ENCODE measurements at regions not wholly inside any gene's neighbourhood (a gene's known extent, or its start where the extent isn't known, plus 50 kb on each side); places are given as distances from the start of the nearest gene placed in this dataset.

DNA sequence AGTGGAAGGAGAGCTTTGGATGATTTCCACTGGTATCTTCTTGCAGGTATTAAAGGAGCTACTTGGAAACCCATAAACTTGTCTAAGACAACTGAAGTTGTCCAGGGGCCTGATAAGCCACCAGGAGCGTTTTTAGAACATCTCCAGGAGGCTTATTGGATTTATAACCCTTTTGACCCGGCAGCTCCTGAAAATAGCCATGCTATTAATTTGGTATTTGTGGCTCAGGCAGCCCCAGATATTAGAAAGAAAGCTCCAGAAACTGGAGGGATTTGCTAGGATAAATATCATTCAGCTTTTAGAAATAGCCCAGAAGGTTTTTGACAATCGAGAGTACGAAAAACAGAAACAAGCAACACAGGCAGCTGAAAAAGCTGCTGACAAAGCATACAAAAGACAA, 461.0 kb upstream of the HTR1E start:
- no peak overlapping the region for H3K27ac ChIP-seq (ENCODE audit: low read depth, low read length)
- peaks cover 10% of the 10 kb centered on the region for H3K4me1 ChIP-seq (ENCODE audit: control insufficient read depth, insufficient read depth, low read length)
- peaks cover 29% of the 10 kb centered on the region for H3K4me1 Mint-ChIP-seq
- H3K36me3 ChIP-seq (ENCODE audit: control insufficient read depth, insufficient read depth, low read length) = peaks cover 8% of the 10 kb centered on the region
- H3K27me3 ChIP-seq (ENCODE audit: control insufficient read depth, insufficient read depth, low read length, poor library complexity, severe bottlenecking) = no peaks in the 10 kb centered on the region
- no peak for DNase-seq
- H3K27me3 Mint-ChIP-seq (ENCODE audit: insufficient read depth) = no peaks in the 10 kb centered on the region
- H3K4me3 Mint-ChIP-seq = no peak overlapping the region
- TF ChIP-seq, protein P1, sequence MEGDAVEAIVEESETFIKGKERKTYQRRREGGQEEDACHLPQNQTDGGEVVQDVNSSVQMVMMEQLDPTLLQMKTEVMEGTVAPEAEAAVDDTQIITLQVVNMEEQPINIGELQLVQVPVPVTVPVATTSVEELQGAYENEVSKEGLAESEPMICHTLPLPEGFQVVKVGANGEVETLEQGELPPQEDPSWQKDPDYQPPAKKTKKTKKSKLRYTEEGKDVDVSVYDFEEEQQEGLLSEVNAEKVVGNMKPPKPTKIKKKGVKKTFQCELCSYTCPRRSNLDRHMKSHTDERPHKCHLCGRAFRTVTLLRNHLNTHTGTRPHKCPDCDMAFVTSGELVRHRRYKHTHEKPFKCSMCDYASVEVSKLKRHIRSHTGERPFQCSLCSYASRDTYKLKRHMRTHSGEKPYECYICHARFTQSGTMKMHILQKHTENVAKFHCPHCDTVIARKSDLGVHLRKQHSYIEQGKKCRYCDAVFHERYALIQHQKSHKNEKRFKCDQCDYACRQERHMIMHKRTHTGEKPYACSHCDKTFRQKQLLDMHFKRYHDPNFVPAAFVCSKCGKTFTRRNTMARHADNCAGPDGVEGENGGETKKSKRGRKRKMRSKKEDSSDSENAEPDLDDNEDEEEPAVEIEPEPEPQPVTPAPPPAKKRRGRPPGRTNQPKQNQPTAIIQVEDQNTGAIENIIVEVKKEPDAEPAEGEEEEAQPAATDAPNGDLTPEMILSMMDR (conservative IDR thresholded peaks at IDR 0.05) = no peak
- H3K4me3 ChIP-seq (ENCODE audit: low read length) = peak overlapping the region; percentile 13
- 91 to 93% methylated on average over 4 of the region's 4 CpGs for WGBS, 2 experiments (ENCODE audit: insufficient coverage in 1 of 2, insufficient read length in 1 of 2)
- no peak overlapping the region for H3K27ac Mint-ChIP-seq
- H3K9me3 ChIP-seq (ENCODE audit: control insufficient read depth, low read length) = peaks cover 21% of the 10 kb centered on the region
- H3K9ac ChIP-seq (ENCODE audit: extremely low read depth, low read length, poor library complexity, severe bottlenecking) = no peak overlapping the region
- peaks cover 10% of the 10 kb centered on the region for H3K9me3 Mint-ChIP-seq
- peaks cover 2% of the 10 kb centered on the region for H3K36me3 Mint-ChIP-seq (ENCODE audit: low read depth)

DNA sequence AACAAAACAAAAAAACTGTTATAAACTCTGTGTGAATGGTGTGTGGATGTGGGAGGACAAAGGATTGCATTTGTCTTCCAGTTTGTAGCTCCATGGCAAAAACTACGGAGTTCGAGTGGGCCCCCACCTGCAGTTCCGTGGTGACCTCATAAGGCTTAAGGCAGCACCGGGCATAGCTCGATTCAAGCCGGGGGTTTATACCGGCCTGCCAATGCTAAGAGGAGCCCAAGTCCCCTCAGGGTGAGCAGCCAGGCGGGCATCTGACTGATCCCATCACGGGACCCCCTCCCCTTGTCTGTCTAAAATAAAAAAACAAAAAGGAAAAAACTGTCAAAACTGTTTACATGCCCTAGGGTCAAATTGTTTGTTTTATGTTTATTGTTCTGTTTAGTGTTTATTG, 463.2 kb upstream of the HTR1E start:
- Mint-ChIP-seq H3K36me3 (ENCODE audit: low read depth) (no peaks in the 10 kb centered on the region), H3K4me1 (peaks cover 34% of the 10 kb centered on the region), H3K4me3 (no peak overlapping the region), H3K27ac (peak overlapping the region; percentile 16), H3K9me3 (peaks cover 12% of the 10 kb centered on the region), H3K27me3 (ENCODE audit: insufficient read depth) (no peaks in the 10 kb centered on the region)
- Histone ChIP-seq H3K9ac (ENCODE audit: extremely low read depth, low read length, poor library complexity, severe bottlenecking) (no peak overlapping the region), H3K36me3 (ENCODE audit: control insufficient read depth, insufficient read depth, low read length) (no peaks in the 10 kb centered on the region), H3K4me1 (ENCODE audit: control insufficient read depth, insufficient read depth, low read length) (peaks cover 10% of the 10 kb centered on the region), H3K9me3 (ENCODE audit: control insufficient read depth, low read length) (peaks cover 11% of the 10 kb centered on the region), H3K4me3 (ENCODE audit: low read length) (peak overlapping the region; percentile 67), H3K27me3 (ENCODE audit: control insufficient read depth, insufficient read depth, low read length, poor library complexity, severe bottlenecking) (no peaks in the 10 kb centered on the region), H3K27ac (ENCODE audit: low read depth, low read length) (no peak overlapping the region)
- no peak for DNase-seq
- TF ChIP-seq, protein P1 (conservative IDR thresholded peaks at IDR 0.05) = no peak
- 87 to 93% methylated on average over 5 to 9 of the region's 9 CpGs for WGBS, 2 experiments (ENCODE audit: insufficient coverage in 1 of 2, insufficient read length in 1 of 2)

- Histone ChIP-seq H3K9ac (ENCODE audit: extremely low read depth, low read length, poor library complexity, severe bottlenecking) (no peak overlapping the region), H3K9me3 (ENCODE audit: control insufficient read depth, low read length) (peaks cover 26% of the 10 kb centered on the region), H3K4me3 (ENCODE audit: low read length) (peak overlapping the region; percentile 1), H3K27me3 (ENCODE audit: control insufficient read depth, insufficient read depth, low read length, poor library complexity, severe bottlenecking) (no peaks in the 10 kb centered on the region), H3K36me3 (ENCODE audit: control insufficient read depth, insufficient read depth, low read length) (no peaks in the 10 kb centered on the region), H3K4me1 (ENCODE audit: control insufficient read depth, insufficient read depth, low read length) (no peaks in the 10 kb centered on the region), H3K27ac (ENCODE audit: low read depth, low read length) (no peak overlapping the region)
- H3K36me3 Mint-ChIP-seq (ENCODE audit: low read depth) = no peaks in the 10 kb centered on the region
- H3K27ac Mint-ChIP-seq = no peak overlapping the region
- no peak overlapping the region for H3K4me3 Mint-ChIP-seq
- TF ChIP-seq, protein P1 (conservative IDR thresholded peaks at IDR 0.05) = no peak
- 85 to 90% methylated on average over 2 to 3 of the region's 3 CpGs for WGBS, 2 experiments (ENCODE audit: insufficient coverage in 1 of 2, insufficient read length in 1 of 2)
- H3K9me3 Mint-ChIP-seq = peaks cover 29% of the 10 kb centered on the region
- peaks cover 19% of the 10 kb centered on the region for H3K4me1 Mint-ChIP-seq
- H3K27me3 Mint-ChIP-seq (ENCODE audit: insufficient read depth) = no peaks in the 10 kb centered on the region
- DNase-seq = no peak
These were observed 465.5 kb upstream of the HTR1E start for GRCh38 chr6:86471791-86472190.

Measured in endodermal cell (in vitro differentiated cells).